Astrocyte of the cerebellum (primary cell): ENCODE measurements at regions not wholly inside any gene's neighbourhood (a gene's known extent, or its start where the extent isn't known, plus 50 kb on each side); places are given as distances from the start of the nearest gene placed in this dataset.

ENCODE experiments used
- DNase-seq: peaks from one replicate; pipeline ENCODE4 v3.0.0-alpha.2; 2011; ENCODE audit warnings: low read depth
- H3K4me3 ChIP-seq: 2 replicates; pipeline ENCODE4 v1.5.1; 2011; ENCODE audit warnings: mild to moderate bottlenecking, low read depth, low read length, moderate library complexity
- CTCF ChIP-seq: IDR thresholded peaks from 2 replicates; pipeline ENCODE4 v1.5.1; 2012; ENCODE audit warnings: low read length, low read depth, moderate library complexity, mild to moderate bottlenecking; ENCODE audit errors: missing control alignments
- in situ Hi-C: cut with HindIII; loops from 2 replicates; pipeline ENCODE4 v1.10.0; 2017; ENCODE audit warnings: low sequenced_read_pairs

GRCh38 chr10:117450940-117451339, 75.7 kb upstream of the PDZD8 start:
- TF ChIP-seq CTCF, result no peak
- H3K4me3 ChIP-seq, result no peak overlapping the region
- no peak for DNase-seq
- in situ Hi-C loops, result no loop called here

- in situ Hi-C loops, result loop anchor here (25.0 kb wide), 1 partner anchor 237 kb away; no protein-coding TSS in a partner anchor
- peak; percentile 38 for TF ChIP-seq CTCF
- DNase-seq, result no peak
- H3K4me3 ChIP-seq, result no peak overlapping the region
These were observed 74.4 kb upstream of the PDZD8 start for GRCh38 chr10:117449636-117450035.

GRCh38 chr10:117448802-117449201, 73.6 kb upstream of the PDZD8 start:
- TF ChIP-seq CTCF, result no peak
- DNase-seq, result no peak
- H3K4me3 ChIP-seq, result no peak overlapping the region
- in situ Hi-C loops, result loop anchor here (25.0 kb wide), 1 partner anchor 237 kb away; no protein-coding TSS in a partner anchor

DNA sequence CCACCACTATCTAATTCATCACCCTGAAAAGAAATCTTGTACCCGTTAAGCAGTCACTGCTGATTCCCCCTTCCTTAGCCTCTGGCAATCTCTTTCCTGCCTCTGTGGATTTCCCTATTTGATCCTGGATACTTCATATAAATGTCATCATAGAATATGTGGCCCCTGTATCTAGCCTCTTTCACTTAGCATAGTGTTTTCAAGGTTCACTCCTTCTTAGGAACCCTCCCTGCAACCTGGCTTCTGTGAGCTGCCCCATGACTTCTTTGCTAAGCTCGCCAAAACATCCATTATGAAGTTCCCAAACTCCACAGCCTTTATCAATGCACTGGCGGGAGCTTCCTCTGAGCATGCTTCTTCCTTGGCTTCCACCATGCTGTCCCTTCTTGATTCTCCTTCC, 70.8 kb upstream of the PDZD8 start:
- in situ Hi-C loops, result loop anchor here (25.0 kb wide), 1 partner anchor 234 kb away; no protein-coding TSS in a partner anchor
- H3K4me3 ChIP-seq, result no peak overlapping the region
- no peak for DNase-seq
- TF ChIP-seq CTCF, result no peak

GRCh38 chr10:117444497-117445040, 69.3 kb upstream of the PDZD8 start:
- no peak overlapping the region for H3K4me3 ChIP-seq
- in situ Hi-C loops, result loop anchor here (25.0 kb wide), 1 partner anchor 232 kb away; no protein-coding TSS in a partner anchor
- no peak for DNase-seq
- no peak for TF ChIP-seq CTCF

GRCh38 chr10:117443686-117444041, 68.4 kb upstream of the PDZD8 start:
- no peak overlapping the region for H3K4me3 ChIP-seq
- TF ChIP-seq CTCF, result no peak
- DNase-seq, result no peak
- in situ Hi-C loops, result loop anchor here (25.0 kb wide), 1 partner anchor 231 kb away; no protein-coding TSS in a partner anchor
